H9 (cell line): ENCODE measurements at regions not wholly inside any gene's neighbourhood (a gene's known extent, or its start where the extent isn't known, plus 50 kb on each side); places are given as distances from the start of the nearest gene placed in this dataset.

Source experiments
- DNase-seq: peaks from one replicate; pipeline ENCODE4 v3.0.0-alpha.2; 2017
- H2AFZ ChIP-seq: one replicate; pipeline ENCODE4 v1.6.1; 2013; ENCODE audit warnings: mild to moderate bottlenecking, low read length, control low read depth, moderate library complexity
- H2AK5ac ChIP-seq: 2 replicates; pipeline ENCODE4 v1.6.1; 2013; ENCODE audit warnings: low read length, control low read depth, mixed read lengths; ENCODE audit not compliant: insufficient read length
- H2BK120ac ChIP-seq: one replicate; pipeline ENCODE4 v1.6.1; 2013; ENCODE audit warnings: low read depth, mild to moderate bottlenecking, low read length, control low read depth, inconsistent platforms; ENCODE audit not compliant: poor library complexity, severe bottlenecking
- H2BK12ac ChIP-seq: 2 replicates; pipeline ENCODE4 v1.6.1; 2013; ENCODE audit warnings: low read length, control low read depth, mixed read lengths, low read depth; ENCODE audit not compliant: insufficient read length
- H2BK15ac ChIP-seq: 2 replicates; pipeline ENCODE4 v1.6.1; 2013; ENCODE audit warnings: low read depth, low read length, control low read depth
- H2BK20ac ChIP-seq: one replicate; pipeline ENCODE4 v1.6.1; 2013; ENCODE audit warnings: low read depth, mild to moderate bottlenecking, low read length, control low read depth, inconsistent platforms; ENCODE audit not compliant: poor library complexity, severe bottlenecking
- H2BK5ac ChIP-seq: 2 replicates; pipeline ENCODE4 v1.6.1; 2013; ENCODE audit warnings: low read length, control low read depth, mixed read lengths; ENCODE audit not compliant: insufficient read length
- H3K14ac ChIP-seq: 2 replicates; pipeline ENCODE4 v1.6.1; 2013; ENCODE audit warnings: low read length, control low read depth; ENCODE audit not compliant: insufficient read depth
- H3K18ac ChIP-seq: 2 replicates; pipeline ENCODE4 v1.6.1; 2013; ENCODE audit warnings: low read depth, mild to moderate bottlenecking, mixed read lengths, low read length, control low read depth; ENCODE audit not compliant: insufficient read length
- H3K23ac ChIP-seq: 2 replicates; pipeline ENCODE4 v1.6.1; 2013; ENCODE audit warnings: low read length, control low read depth, mixed read lengths, low read depth; ENCODE audit not compliant: insufficient read length
- H3K23me2 ChIP-seq: 2 replicates; pipeline ENCODE4 v1.6.1; 2013; ENCODE audit warnings: low read depth, mild to moderate bottlenecking, mixed read lengths, low read length, control low read depth; ENCODE audit not compliant: insufficient read length, poor library complexity, severe bottlenecking
- H3K27ac ChIP-seq: 2 replicates; pipeline ENCODE4 v1.5.1; 2013; ENCODE audit warnings: low read length, control low read depth, mixed read lengths, low read depth; ENCODE audit not compliant: insufficient read length
- H3K27me3 ChIP-seq: 2 replicates; pipeline ENCODE4 v1.6.1; 2013; ENCODE audit warnings: low read length, control low read depth, inconsistent platforms; ENCODE audit not compliant: insufficient read depth
- H3K4ac ChIP-seq: 2 replicates; pipeline ENCODE4 v1.6.1; 2013; ENCODE audit warnings: low read depth, mild to moderate bottlenecking, control low read depth, inconsistent platforms, low read length, moderate library complexity
- H3K4me1 ChIP-seq: 2 replicates; pipeline ENCODE4 v1.6.1; 2013; ENCODE audit warnings: low read length, control low read depth, inconsistent platforms; ENCODE audit not compliant: insufficient read depth
- H3K4me2 ChIP-seq: 2 replicates; pipeline ENCODE4 v1.6.1; 2013; ENCODE audit warnings: low read length, control low read depth, mixed read lengths; ENCODE audit not compliant: insufficient read length, insufficient read depth
- H3K56ac ChIP-seq: 2 replicates; pipeline ENCODE4 v1.6.1; 2013; ENCODE audit warnings: low read depth, mild to moderate bottlenecking, mixed read lengths, low read length, control low read depth; ENCODE audit not compliant: insufficient read length
- H3K79me1 ChIP-seq: 2 replicates; pipeline ENCODE4 v1.6.1; 2013; ENCODE audit warnings: low read depth, mild to moderate bottlenecking, moderate library complexity, low read length, control low read depth, inconsistent platforms; ENCODE audit not compliant: insufficient read depth, poor library complexity, severe bottlenecking
- H3K79me2 ChIP-seq: 2 replicates; pipeline ENCODE4 v1.6.1; 2013; ENCODE audit warnings: low read length, control low read depth, inconsistent platforms; ENCODE audit not compliant: insufficient read depth
- H3K9ac ChIP-seq: 2 replicates; pipeline ENCODE4 v1.6.1; 2013; ENCODE audit warnings: low read length, control low read depth, mixed read lengths; ENCODE audit not compliant: insufficient read length; ENCODE audit errors: extremely low read depth
- H3K9me3 ChIP-seq: one replicate; pipeline ENCODE4 v1.6.1; 2013; ENCODE audit warnings: low read depth, low read length, inconsistent platforms; ENCODE audit not compliant: control insufficient read depth
- H3T11ph ChIP-seq: one replicate; pipeline ENCODE4 v1.6.1; 2013; ENCODE audit warnings: mild to moderate bottlenecking, low read length, control low read depth, inconsistent platforms
- H4K20me1 ChIP-seq: one replicate; pipeline ENCODE4 v1.6.1; 2013; ENCODE audit not compliant: control insufficient read depth, insufficient read length, insufficient read depth
- H4K5ac ChIP-seq: 2 replicates; pipeline ENCODE4 v1.6.1; 2013; ENCODE audit warnings: low read depth, mild to moderate bottlenecking, mixed read lengths, low read length, control low read depth; ENCODE audit not compliant: insufficient read length
- H4K8ac ChIP-seq: replicated peaks from 2 replicates; pipeline ENCODE4 v1.6.1; 2013; ENCODE audit warnings: low read length, control low read depth, mixed read lengths, low read depth; ENCODE audit not compliant: insufficient read length
- H4K91ac ChIP-seq: 2 replicates; pipeline ENCODE4 v1.6.1; 2013; ENCODE audit warnings: low read depth, mild to moderate bottlenecking, moderate library complexity, mixed read lengths, low read length, control low read depth; ENCODE audit not compliant: insufficient read length
- H3K27ac Mint-ChIP-seq, 3 experiments: 2 replicates in 2 of 3; 3 replicates in 1 of 3; pipeline ENCODE4 v1.8.0; 2020 to 2021; ENCODE audit warnings: mixed read lengths in 3 of 3, mild to moderate bottlenecking in 1 of 3, moderate library complexity in 1 of 3
- H3K27me3 Mint-ChIP-seq: 2 replicates; pipeline ENCODE4 v1.8.0; 2021; ENCODE audit warnings: low read depth, mild to moderate bottlenecking, moderate library complexity, mixed read lengths
- H3K36me3 Mint-ChIP-seq, 3 experiments: 2 replicates in 2 of 3; 3 replicates in 1 of 3; pipeline ENCODE4 v1.8.0; 2020 to 2021; ENCODE audit warnings: low read depth in 3 of 3, mixed read lengths in 3 of 3; ENCODE audit not compliant: insufficient read depth in 1 of 3
- H3K4me1 Mint-ChIP-seq, 2 experiments: 2 replicates each; pipeline ENCODE4 v1.8.0; 2020; ENCODE audit warnings: mixed read lengths in 2 of 2
- H3K4me3 Mint-ChIP-seq, 2 experiments: 2 replicates in 1 of 2; 3 replicates in 1 of 2; pipeline ENCODE4 v1.8.0; 2020 to 2021; ENCODE audit warnings: mild to moderate bottlenecking in 2 of 2, mixed read lengths in 2 of 2, moderate library complexity in 1 of 2
- H3K9me3 Mint-ChIP-seq, 2 experiments: 2 replicates in 1 of 2; 3 replicates in 1 of 2; pipeline ENCODE4 v1.8.0; 2020; ENCODE audit warnings: mild to moderate bottlenecking in 2 of 2, mixed read lengths in 2 of 2, moderate library complexity in 1 of 2
- CTCF ChIP-seq: fragments of 200-600 bp; sonication (generic); conservative IDR thresholded peaks from 3 replicates; pipeline ENCODE4 v1.8.0; 2021; ENCODE audit warnings: antibody characterized with exemption, mild to moderate bottlenecking
- WGBS: extraction: QIAGEN DNeasy Blood & Tissue Kit; methylation state at CpG from one replicate; pipeline ENCODE4 v1.1.7; 2013; ENCODE audit warnings: missing lambda C conversion rate, low lambda C conversion rate, mixed read lengths; ENCODE audit not compliant: insufficient read length; ENCODE audit errors: extremely low coverage; 5-methylcytosine and 5-hydroxymethylcytosine counted together

- Histone ChIP-seq H3K18ac (no peak overlapping the region), H3K79me1 (no peaks in the 10 kb centered on the region), H4K91ac (no peak overlapping the region), H3K9ac (no peak overlapping the region), H2BK12ac (no peak overlapping the region), H3K4me1 (no peaks in the 10 kb centered on the region), H2BK20ac (no peak overlapping the region), H3K23ac (no peak overlapping the region), H3K27me3 (no peaks in the 10 kb centered on the region), H3K4me2 (no peak overlapping the region), H2BK120ac (no peak overlapping the region), H4K8ac (no peak overlapping the region), H2AFZ (no peak overlapping the region), H3K9me3 (no peaks in the 10 kb centered on the region), H3T11ph (no peak overlapping the region), H3K14ac (no peak overlapping the region), H2AK5ac (no peak overlapping the region), H4K5ac (no peak overlapping the region), H2BK5ac (no peak overlapping the region), H2BK15ac (no peak overlapping the region), H3K23me2 (no peaks in the 10 kb centered on the region), H4K20me1 (no peaks in the 10 kb centered on the region), H3K56ac (no peak overlapping the region), H3K4ac (no peak overlapping the region), H3K79me2 (no peaks in the 10 kb centered on the region), H3K27ac (no peak overlapping the region)
- H3K9me3 Mint-ChIP-seq = peaks cover 6 to 10% of the 10 kb centered on the region in 2 experiments
- WGBS = no CpG with 5 or more reads among the region's 5 CpGs
- H3K36me3 Mint-ChIP-seq = peaks cover 0 to 10% (median under 1%) of the 10 kb centered on the region in 3 experiments; a peak in 3 of 7 replicates
- H3K27me3 Mint-ChIP-seq = no peaks in the 10 kb centered on the region
- no peak overlapping the region for H3K27ac Mint-ChIP-seq
- peaks cover 11 to 15% of the 10 kb centered on the region in 2 experiments for H3K4me1 Mint-ChIP-seq
- no peak overlapping the region for H3K4me3 Mint-ChIP-seq
- DNase-seq = no peak
- no peak for TF ChIP-seq CTCF
These were observed 857.2 kb upstream of the INTU start for GRCh38 chr4:126775485-126776106.
